ENCODE measurements at regions not wholly inside any gene's neighbourhood (a gene's known extent, or its start where the extent isn't known, plus 50 kb on each side); places are given as distances from the start of the nearest gene placed in this dataset.

DNA sequence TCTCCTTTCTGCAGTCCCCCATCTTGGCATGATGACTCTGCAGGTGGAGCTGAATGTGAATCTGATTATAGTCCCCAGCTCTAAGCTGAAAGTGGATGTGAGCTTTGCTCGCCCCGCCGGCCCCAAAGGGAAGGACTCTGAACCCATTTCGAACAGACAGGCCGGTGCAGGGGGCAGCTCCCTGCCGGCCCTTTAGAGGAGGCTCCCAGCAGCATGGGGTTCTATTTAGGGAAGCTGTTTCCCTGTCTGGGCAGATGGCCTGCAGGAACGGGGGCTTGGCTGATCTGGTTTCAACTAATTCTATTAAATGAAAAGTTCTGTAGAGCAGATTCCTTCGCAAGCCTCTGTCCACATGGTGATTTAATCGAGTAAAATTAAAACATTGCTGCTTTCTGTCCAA, 104.8 kb upstream of the MSX1 start (continued):
- TF ChIP-seq CTCF (IDR thresholded peaks at IDR 0.05 in 2 of 3, conservative IDR thresholded peaks at IDR 0.05 in 1 of 3; ENCODE audit: borderline replicate concordance in 1 of 3, insufficient read depth in 1 of 3, low read depth in 2 of 3, low read length in 2 of 3), result no peak
- no peak for TF ChIP-seq SRF (IDR thresholded peaks at IDR 0.05; ENCODE audit: low read depth)
- no peak for TF ChIP-seq YY1 (IDR thresholded peaks at IDR 0.05; ENCODE audit: extremely low read depth, insufficient replicate concordance, low read depth, low read length)

- no peaks in the 10 kb centered on the region for H3K9me3 ChIP-seq (ENCODE audit: control insufficient read depth in 1 of 2, insufficient read depth in 1 of 2, low read depth in 1 of 2, low read length in 2 of 2)
- H3K27ac ChIP-seq (ENCODE audit: low read depth, low read length), result no peak overlapping the region; the same call in 1 of the 2 replicates
- no peaks in the 10 kb centered on the region for H3K9me2 ChIP-seq (ENCODE audit: insufficient read depth)
- no peak overlapping the region for H2AFZ ChIP-seq (ENCODE audit: low read depth, low read length, poor library complexity, severe bottlenecking)
- H3K4me3 ChIP-seq (replicated peaks in 1 of 2; ENCODE audit: low read depth in 1 of 2, low read length in 2 of 2), result no peak overlapping the region
- H3K4me2 ChIP-seq (ENCODE audit: low read length), result 0 out of 2 replicates have a peak overlapping the region, but pooled peaks have one; percentile 17
- H4K20me1 ChIP-seq (ENCODE audit: insufficient read depth), result no peaks in the 10 kb centered on the region
- H3K36me3 ChIP-seq (ENCODE audit: control insufficient read depth in 1 of 2, insufficient read depth in 2 of 2, low read length in 2 of 2), result no peaks in the 10 kb centered on the region
- H3K4me1 ChIP-seq (ENCODE audit: control insufficient read depth in 1 of 2, insufficient read depth in 2 of 2, low read length in 2 of 2), result peaks cover 28 to 48% of the 10 kb centered on the region in 2 experiments
- CTCF ChIA-PET, result interaction anchor here (1.1 kb wide), 1 partner anchor 8 kb away, joined by 3 read pairs; no protein-coding TSS in a partner anchor
- POLR2A ChIA-PET, result no interaction called here
- RAD21 ChIA-PET (ENCODE audit: low non-redundant PET in 1 of 2, low total read pairs in 2 of 2, uncharacterized antibody in 2 of 2, unreplicated experiment in 2 of 2), result no interaction called here
- intact Hi-C loops (cut with micrococcal nuclease), result no loop called here
- ATAC-seq, result no peak
- H3K79me2 ChIP-seq (ENCODE audit: insufficient read depth, low read length), result no peaks in the 10 kb centered on the region
- DNase-seq (ENCODE audit: low read depth, low spot score), result no peak
- H3K9ac ChIP-seq (ENCODE audit: low read length), result no peak overlapping the region
- H3K27me3 ChIP-seq (ENCODE audit: insufficient read depth, low read length), result no peaks in the 10 kb centered on the region
- TF ChIP-seq CBX3 (IDR thresholded peaks at IDR 0.05; ENCODE audit: low read depth) (no peak), MAX (IDR thresholded peaks at IDR 0.05) (no peak), SIN3A (IDR thresholded peaks at IDR 0.05; ENCODE audit: low read depth) (no peak)
- BruUV-seq (replicated peaks), result no TSS peak
Observed at GRCh38 chr4:4753643-4754042, 105.8 kb upstream of the MSX1 start.
